Prostate gland (tissue), 2 donors: ENCODE measurements at regions not wholly inside any gene's neighbourhood (a gene's known extent, or its start where the extent isn't known, plus 50 kb on each side); places are given as distances from the start of the nearest gene placed in this dataset.

Experiments
- DNase-seq: peaks from one replicate; pipeline ENCODE4 v3.0.0-alpha.2; 2019; ENCODE audit warnings: low spot score
- H3K27ac ChIP-seq, 2 donors: fragments of 200-600 bp; sonication (generic); 2 replicates each; pipeline ENCODE4 v1.5.1; 2017 to 2019
- H3K27me3 ChIP-seq: fragments of 200-600 bp; sonication (generic); replicated peaks from 2 replicates; pipeline ENCODE4 v1.5.1; 2019; ENCODE audit not compliant: insufficient read depth
- H3K36me3 ChIP-seq, 2 donors: fragments of 200-600 bp; sonication (generic); 1 replicate in 1 of 2; 2 replicates in 1 of 2; pipeline versions ENCODE4 v1.5.1 to v1.8.1; 2017 to 2019
- H3K4me1 ChIP-seq: fragments of 200-600 bp; sonication (generic); replicated peaks from 2 replicates; pipeline ENCODE4 v1.5.1; 2019
- H3K4me3 ChIP-seq, 2 donors: fragments of 200-600 bp; sonication (generic); 2 replicates each; pipeline ENCODE4 v1.5.1; 2017 to 2019
- H3K9me3 ChIP-seq: fragments of 200-600 bp; sonication (generic); 2 replicates; pipeline ENCODE4 v1.5.1; 2017
- CTCF ChIP-seq, 4 experiments: fragments of 200-600 bp in 2 of 4; fragments of 450-650 bp in 2 of 4; sonication (generic) in 2 of 4; IDR thresholded peaks; 1 replicate in 3 of 4; 2 replicates in 1 of 4; pipeline ENCODE4 v1.5.1; 2016 to 2019; ENCODE audit warnings: antibody characterized with exemption in 4 of 4, mild to moderate bottlenecking in 2 of 4, moderate library complexity in 2 of 4
- POLR2A ChIP-seq: fragments of 450-650 bp; IDR thresholded peaks from one replicate; pipeline ENCODE4 v1.6.1; 2016; ENCODE audit warnings: antibody characterized with exemption, mild to moderate bottlenecking
- POLR2AphosphoS5 ChIP-seq: sonication (generic); formaldehyde crosslinking; IDR thresholded peaks from one replicate; pipeline ENCODE4 v1.6.1; 2017; ENCODE audit warnings: antibody characterized with exemption
- WGBS: methylation state at CpG from one replicate; pipeline ENCODE4 v1.1.5; 2018; 5-methylcytosine and 5-hydroxymethylcytosine counted together
- intact Hi-C: fragments of 100-400 bp; cut with DNase I; formaldehyde crosslinking; loops from one replicate; pipeline ENCODE4 v1.14.2; 2022

DNA sequence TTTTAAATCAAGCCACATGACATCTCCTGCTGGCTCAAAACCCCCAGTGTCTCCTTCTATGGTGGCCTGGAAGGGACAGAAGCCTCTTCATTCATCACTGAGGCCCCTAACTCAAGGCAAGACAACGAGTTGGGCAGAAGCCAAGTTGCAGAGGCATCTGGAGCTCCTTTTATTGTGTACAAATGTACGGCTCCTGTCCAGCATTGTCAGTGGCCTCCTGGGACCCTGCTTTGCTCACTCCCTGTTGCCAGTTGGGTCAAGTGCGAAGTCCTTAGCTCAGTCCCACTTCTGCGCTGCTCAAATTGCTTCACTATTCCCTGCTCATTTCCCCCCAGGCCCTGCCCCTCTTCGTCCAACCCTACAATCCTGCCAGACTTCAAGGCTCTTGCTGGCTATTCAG, 181.2 kb upstream of the PMEPA1 start:
- no peak for TF ChIP-seq CTCF (IDR thresholded peaks at IDR 0.05)
- no peak for TF ChIP-seq POLR2AphosphoS5
- no peak for TF ChIP-seq POLR2A
- no peaks in the 10 kb centered on the region for H3K36me3 ChIP-seq
- H3K27ac ChIP-seq = no peak overlapping the region
- no peaks in the 10 kb centered on the region for H3K27me3 ChIP-seq
- no peak for DNase-seq
- 67% methylated on average over 5 of the region's 5 CpGs for WGBS
- no peaks in the 10 kb centered on the region for H3K9me3 ChIP-seq
- no peaks in the 10 kb centered on the region for H3K4me1 ChIP-seq
- no peak overlapping the region for H3K4me3 ChIP-seq
- intact Hi-C loops = no loop called here

- DNase-seq = no peak
- 71% methylated on average over 12 of the region's 12 CpGs for WGBS
- no peak overlapping the region for H3K4me3 ChIP-seq
- H3K27ac ChIP-seq = no peak overlapping the region
- no peaks in the 10 kb centered on the region for H3K4me1 ChIP-seq
- H3K36me3 ChIP-seq = no peaks in the 10 kb centered on the region
- no peaks in the 10 kb centered on the region for H3K9me3 ChIP-seq
- intact Hi-C loops = no loop called here
- H3K27me3 ChIP-seq = no peaks in the 10 kb centered on the region
- TF ChIP-seq POLR2AphosphoS5 (no peak), POLR2A (no peak), CTCF (IDR thresholded peaks at IDR 0.05) (no peak)
These were observed 180.5 kb upstream of the PMEPA1 start for GRCh38 chr20:57890202-57890800.

DNA sequence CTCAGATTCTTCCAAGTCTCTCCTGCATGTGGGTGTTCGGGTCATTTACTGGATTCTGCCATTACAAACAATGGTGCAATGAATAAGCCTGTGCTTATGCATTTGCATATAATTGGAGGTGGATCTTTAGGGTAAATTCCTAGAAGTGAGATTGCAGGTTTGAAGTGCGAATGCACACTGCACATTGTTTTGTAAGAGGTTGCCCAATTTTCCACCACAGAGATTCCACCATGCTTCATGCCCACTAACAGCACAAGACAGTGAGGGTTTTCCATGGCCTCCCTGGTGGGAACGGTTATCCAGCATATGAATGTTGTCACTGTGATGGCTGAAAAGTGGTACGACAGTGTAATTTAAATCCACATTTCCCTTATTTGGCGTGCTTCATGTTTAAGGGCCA, 178.8 kb upstream of the PMEPA1 start:
- H3K4me1 ChIP-seq = no peaks in the 10 kb centered on the region
- 77% methylated on average over 5 of the region's 5 CpGs for WGBS
- TF ChIP-seq CTCF (IDR thresholded peaks at IDR 0.05) (no peak), POLR2A (no peak), POLR2AphosphoS5 (no peak)
- no peaks in the 10 kb centered on the region for H3K9me3 ChIP-seq
- no peak overlapping the region for H3K4me3 ChIP-seq
- H3K27ac ChIP-seq = no peak overlapping the region
- no peak for DNase-seq
- H3K36me3 ChIP-seq = no peaks in the 10 kb centered on the region
- intact Hi-C loops = no loop called here
- no peaks in the 10 kb centered on the region for H3K27me3 ChIP-seq

- no peaks in the 10 kb centered on the region for H3K27me3 ChIP-seq
- 96% methylated on average over 5 of the region's 5 CpGs for WGBS
- no peaks in the 10 kb centered on the region for H3K4me1 ChIP-seq
- no peaks in the 10 kb centered on the region for H3K36me3 ChIP-seq
- TF ChIP-seq POLR2AphosphoS5 (no peak), CTCF (IDR thresholded peaks at IDR 0.05) (no peak), POLR2A (no peak)
- H3K9me3 ChIP-seq = no peaks in the 10 kb centered on the region
- H3K27ac ChIP-seq = no peak overlapping the region
- no peak overlapping the region for H3K4me3 ChIP-seq
- DNase-seq = no peak
- intact Hi-C loops = no loop called here
These were observed 175.1 kb upstream of the PMEPA1 start for GRCh38 chr20:57884956-57885355.

GRCh38 chr20:57883761-57884160, 173.9 kb upstream of the PMEPA1 start:
- intact Hi-C loops = no loop called here
- no peak overlapping the region for H3K27ac ChIP-seq
- H3K4me3 ChIP-seq = no peak overlapping the region
- no peaks in the 10 kb centered on the region for H3K36me3 ChIP-seq
- DNase-seq = no peak
- no peaks in the 10 kb centered on the region for H3K9me3 ChIP-seq
- no peaks in the 10 kb centered on the region for H3K4me1 ChIP-seq
- no peaks in the 10 kb centered on the region for H3K27me3 ChIP-seq
- 91% methylated on average over 5 of the region's 5 CpGs for WGBS
- TF ChIP-seq POLR2AphosphoS5 (no peak), CTCF (IDR thresholded peaks at IDR 0.05) (no peak), POLR2A (no peak)
